ENCODE measurements at regions not wholly inside any gene's neighbourhood (a gene's known extent, or its start where the extent isn't known, plus 50 kb on each side); places are given as distances from the start of the nearest gene placed in this dataset.
A peak's percentile ranks its signal among the peaks of the same experiment; 100 is the strongest.

DNA sequence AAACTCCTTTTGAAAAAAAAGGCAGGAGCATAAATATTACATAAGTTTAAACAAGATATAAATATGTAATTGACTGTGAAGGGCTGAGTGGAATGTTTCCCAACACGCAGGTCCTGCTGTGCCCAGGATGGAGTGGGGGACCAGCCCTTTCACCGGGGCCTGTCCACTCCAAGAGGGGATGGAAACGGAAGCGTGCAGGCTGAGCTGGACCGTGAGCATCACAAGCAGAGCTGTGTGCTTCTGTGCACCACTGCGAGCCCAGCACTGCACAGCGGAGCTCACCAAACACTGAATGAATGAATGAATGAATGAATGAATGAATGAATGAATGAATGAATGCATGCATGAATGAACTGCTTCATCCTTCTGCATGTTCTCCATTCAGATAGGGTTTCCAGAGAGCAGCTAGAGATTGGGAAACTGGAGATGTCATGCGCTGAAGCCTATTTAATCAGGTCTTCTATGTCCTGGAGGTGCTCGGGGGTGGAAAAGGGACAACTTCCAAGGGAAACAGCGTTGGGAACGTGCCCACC lies 157.7 kb downstream of the ANKRD60 start:
- TF ChIP-seq CTCF (conservative IDR thresholded peaks at IDR 0.05; ENCODE audit: low read depth): no peak
- DNase-seq (ENCODE audit: low spot score): no peak
- ChIA-PET POLR2A (ENCODE audit: low non-redundant PET) (interaction anchor here (0.6 kb wide), 1 partner anchor 11 kb away, joined by 4 read pairs; no protein-coding TSS in a partner anchor), CTCF (interaction anchor here (0.6 kb wide), 2 partner anchors 22 to 689 kb away, joined by 3 to 5 read pairs; no protein-coding TSS in a partner anchor)
- H3K27ac ChIP-seq: no peak overlapping the region

GRCh38 chr20:58069796-58070663 lies 158.4 kb downstream of the ANKRD60 start:
- POLR2A ChIA-PET (ENCODE audit: low non-redundant PET): no interaction called here
- TF ChIP-seq CTCF (conservative IDR thresholded peaks at IDR 0.05; ENCODE audit: low read depth): no peak
- no peak for DNase-seq (ENCODE audit: low spot score)
- H3K27ac ChIP-seq: no peak overlapping the region
- CTCF ChIA-PET: interaction anchor here (0.6 kb wide), 1 partner anchor 22 kb away, joined by 5 read pairs; no protein-coding TSS in a partner anchor

DNA sequence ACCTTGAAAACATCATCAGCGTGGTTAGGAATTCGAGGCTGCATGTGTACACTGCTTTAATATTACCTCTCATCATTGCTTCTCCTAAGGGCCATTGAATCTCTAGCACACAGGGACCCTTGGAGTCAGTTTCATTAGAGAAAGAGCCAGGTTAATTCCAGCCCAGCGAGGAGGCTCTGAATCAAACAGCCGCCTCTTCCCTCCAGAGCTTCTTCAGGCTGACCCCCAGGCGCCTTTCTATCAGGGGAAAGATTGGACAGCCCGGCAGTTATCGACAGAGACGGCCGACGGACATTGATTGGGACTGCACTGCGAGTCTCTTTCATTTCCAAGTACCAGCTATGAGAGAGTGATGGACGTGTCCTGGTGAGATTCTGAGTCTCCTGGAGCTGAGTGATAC lies 159.2 kb downstream of the ANKRD60 start:
- ChIA-PET POLR2A (ENCODE audit: low non-redundant PET) (no interaction called here), CTCF (interaction anchor here (0.5 kb wide), 1 partner anchor 26 kb away, joined by 3 read pairs; no protein-coding TSS in a partner anchor)
- TF ChIP-seq CTCF (conservative IDR thresholded peaks at IDR 0.05; ENCODE audit: low read depth): no peak
- no peak for DNase-seq (ENCODE audit: low spot score)
- H3K27ac ChIP-seq: no peak overlapping the region

DNA sequence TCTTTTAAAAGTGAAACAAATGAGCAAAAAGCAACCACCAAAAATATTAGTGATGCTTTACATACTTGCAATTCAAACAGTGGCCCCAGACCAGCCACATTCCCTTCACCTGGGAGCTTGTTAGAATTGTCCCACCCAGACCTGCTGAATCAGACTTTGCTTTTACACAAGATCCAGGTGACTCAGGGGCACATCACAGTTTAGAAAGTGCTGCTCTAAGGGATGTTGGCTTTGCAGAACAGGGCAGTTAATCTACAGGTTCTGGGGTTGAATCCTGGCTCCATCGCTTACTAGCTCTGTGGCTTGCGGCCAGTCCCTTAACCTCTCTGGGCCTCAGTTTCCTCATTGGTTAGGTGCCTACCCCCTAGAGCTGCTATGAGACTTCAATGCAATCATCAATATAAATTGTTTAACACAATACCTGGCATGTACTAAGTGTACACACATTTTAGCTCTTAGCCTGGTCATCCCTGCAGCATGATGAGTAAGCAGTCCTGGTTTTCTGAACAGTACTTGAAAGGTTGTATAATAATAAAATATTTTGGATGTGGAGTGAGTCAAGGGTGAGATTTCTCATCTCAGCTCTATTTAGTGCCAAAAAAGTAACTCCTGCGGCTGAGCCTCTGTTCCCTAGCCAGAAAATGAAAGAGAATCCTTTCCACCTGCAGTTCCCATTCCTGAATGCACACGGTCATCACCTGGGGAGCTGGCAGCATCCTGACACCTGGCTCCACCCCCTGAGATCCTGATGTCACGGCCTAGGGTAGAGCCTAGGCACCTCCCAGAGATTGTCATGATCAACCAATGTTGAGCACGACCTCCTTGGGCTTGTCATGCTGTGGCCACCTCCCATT lies 162.7 kb downstream of the ANKRD60 start:
- no peak overlapping the region for H3K27ac ChIP-seq
- ChIA-PET CTCF (interaction anchor here (0.5 to 1.2 kb wide), 8 partner anchors 9 to 1410 kb away, joined by 3 to 5 read pairs (median 3); no protein-coding TSS in a partner anchor), POLR2A (ENCODE audit: low non-redundant PET) (no interaction called here)
- no peak for TF ChIP-seq CTCF (conservative IDR thresholded peaks at IDR 0.05; ENCODE audit: low read depth)
- DNase-seq (ENCODE audit: low spot score): peak; percentile 68

DNA sequence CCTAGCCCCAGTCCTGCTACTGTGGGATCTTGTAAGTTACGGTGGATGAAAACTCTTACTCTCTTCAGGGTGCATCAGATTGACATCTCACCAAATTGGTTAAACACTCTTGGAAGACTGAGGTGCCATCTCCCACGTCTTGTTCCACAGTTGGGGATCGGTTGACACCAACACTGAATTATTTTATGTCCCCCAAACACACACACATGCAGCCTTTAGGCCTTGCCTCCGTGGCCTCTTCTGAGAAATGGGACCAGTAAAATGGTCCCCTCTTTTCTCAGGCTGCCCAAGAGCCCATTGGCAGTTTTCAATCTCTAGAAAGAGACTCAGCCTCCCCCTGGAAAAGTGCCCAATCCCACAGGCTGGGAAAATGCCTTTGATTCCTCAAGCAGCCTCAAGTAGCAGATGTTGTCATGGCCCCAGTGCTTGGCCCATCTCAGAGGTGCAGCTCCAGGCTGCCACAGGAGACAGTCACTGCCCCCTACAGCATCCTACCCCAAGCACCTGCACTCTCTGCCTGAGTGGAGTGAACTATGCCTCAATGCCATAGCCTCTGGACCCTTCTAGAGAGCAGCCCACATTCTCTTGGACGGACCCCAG lies 163.9 kb downstream of the ANKRD60 start:
- CTCF ChIA-PET: interaction anchor here (0.9 kb wide), 1 partner anchor 114 kb away, joined by 4 read pairs; no protein-coding TSS in a partner anchor
- TF ChIP-seq CTCF (conservative IDR thresholded peaks at IDR 0.05; ENCODE audit: low read depth): no peak
- H3K27ac ChIP-seq: no peak overlapping the region
- no peak for DNase-seq (ENCODE audit: low spot score)
- POLR2A ChIA-PET (ENCODE audit: low non-redundant PET): no interaction called here

GRCh38 chr20:58059260-58059544 lies 169.3 kb downstream of the ANKRD60 start:
- no peak for TF ChIP-seq CTCF (conservative IDR thresholded peaks at IDR 0.05; ENCODE audit: low read depth)
- CTCF ChIA-PET: interaction anchor here (0.6 to 0.8 kb wide), 3 partner anchors 21 to 72 kb away, joined by 3 to 6 read pairs (median 5); no protein-coding TSS in a partner anchor
- no peak overlapping the region for H3K27ac ChIP-seq
- POLR2A ChIA-PET (ENCODE audit: low non-redundant PET): no interaction called here
- DNase-seq (ENCODE audit: low spot score): no peak

Measured in RWPE1 (cell line).